ENCODE measurements at regions not wholly inside any gene's neighbourhood (a gene's known extent, or its start where the extent isn't known, plus 50 kb on each side); places are given as distances from the start of the nearest gene placed in this dataset.

- no peak overlapping the region for H2BK120ac ChIP-seq (ENCODE audit: low read depth, low read length)
- H2BK12ac ChIP-seq (ENCODE audit: low read length) = no peak overlapping the region
- no peaks in the 10 kb centered on the region for H3K36me3 ChIP-seq (replicated peaks in 1 of 2; ENCODE audit: control insufficient read depth in 2 of 2, insufficient read depth in 2 of 2, low read length in 2 of 2)
- H3K4me3 ChIP-seq (ENCODE audit: low read length in 2 of 2) = no peak overlapping the region
- H3K23ac ChIP-seq (ENCODE audit: low read depth, low read length, poor library complexity) = no peak overlapping the region
- WGBS, 2 donors (ENCODE audit: extremely low coverage in 2 of 2, insufficient read length in 2 of 2, insufficient replicate concordance in 1 of 2) = no CpG with 5 or more reads among the region's 1 CpG
- H3K9me3 ChIP-seq (replicated peaks in 1 of 2; ENCODE audit: control insufficient read depth in 2 of 2, insufficient read depth in 1 of 2, low read depth in 1 of 2, low read length in 2 of 2) = no peaks in the 10 kb centered on the region
- no peak overlapping the region for H3K14ac ChIP-seq (ENCODE audit: low read length)
- H4K8ac ChIP-seq (ENCODE audit: low read depth, low read length) = no peak overlapping the region
- H2AK5ac ChIP-seq (ENCODE audit: low read depth, low read length) = no peak overlapping the region
- no peak overlapping the region for H2AFZ ChIP-seq (ENCODE audit: low read length)
- no peak overlapping the region for H2BK15ac ChIP-seq (ENCODE audit: low read length)
- no peak overlapping the region for H3K27ac ChIP-seq (replicated peaks; ENCODE audit: low read length)
- H3K4me2 ChIP-seq (ENCODE audit: insufficient read depth, low read length, poor library complexity, severe bottlenecking) = no peak overlapping the region
- H3K18ac ChIP-seq (ENCODE audit: low read length) = no peak overlapping the region
- no peak for DNase-seq (ENCODE audit: low spot score)
- H2BK5ac ChIP-seq (ENCODE audit: low read length) = no peak overlapping the region
- peaks cover 2 to 6% of the 10 kb centered on the region in 2 donors for H3K4me1 ChIP-seq (ENCODE audit: control insufficient read depth in 2 of 2, insufficient read depth in 1 of 2, low read depth in 1 of 2, low read length in 2 of 2)
- no peaks in the 10 kb centered on the region for H3K27me3 ChIP-seq (ENCODE audit: control insufficient read depth in 3 of 3, insufficient read depth in 3 of 3, low read depth in 1 of 3, low read length in 3 of 3)
- H3K9ac ChIP-seq (ENCODE audit: low read depth, low read length, poor library complexity) = no peak overlapping the region
- no peak overlapping the region for H4K91ac ChIP-seq (ENCODE audit: low read depth, low read length, poor library complexity)
- H3K79me1 ChIP-seq (ENCODE audit: low read depth, low read length) = no peaks in the 10 kb centered on the region
- no peak overlapping the region for H3K4ac ChIP-seq (ENCODE audit: low read length)
These were observed 244.7 kb upstream of the PDGFD start for GRCh38 chr11:104408630-104409029.

GRCh38 chr11:104405277-104405676, 241.3 kb upstream of the PDGFD start:
- Histone ChIP-seq H3K36me3 (replicated peaks in 1 of 2; ENCODE audit: control insufficient read depth in 2 of 2, insufficient read depth in 2 of 2, low read length in 2 of 2) (no peaks in the 10 kb centered on the region), H3K9me3 (replicated peaks in 1 of 2; ENCODE audit: control insufficient read depth in 2 of 2, insufficient read depth in 1 of 2, low read depth in 1 of 2, low read length in 2 of 2) (no peaks in the 10 kb centered on the region), H3K4me1 (ENCODE audit: control insufficient read depth in 2 of 2, insufficient read depth in 1 of 2, low read depth in 1 of 2, low read length in 2 of 2) (peaks cover 7 to 10% of the 10 kb centered on the region in 2 donors), H3K27me3 (ENCODE audit: control insufficient read depth in 3 of 3, insufficient read depth in 3 of 3, low read depth in 1 of 3, low read length in 3 of 3) (no peaks in the 10 kb centered on the region), H2BK5ac (ENCODE audit: low read length) (no peak overlapping the region), H3K4me3 (ENCODE audit: low read length in 2 of 2) (no peak overlapping the region), H2BK12ac (ENCODE audit: low read length) (no peak overlapping the region), H3K18ac (ENCODE audit: low read length) (no peak overlapping the region), H3K27ac (replicated peaks; ENCODE audit: low read length) (no peak overlapping the region), H2AFZ (ENCODE audit: low read length) (no peak overlapping the region), H3K79me1 (ENCODE audit: low read depth, low read length) (no peaks in the 10 kb centered on the region), H3K23ac (ENCODE audit: low read depth, low read length, poor library complexity) (no peak overlapping the region), H2BK120ac (ENCODE audit: low read depth, low read length) (no peak overlapping the region), H3K4me2 (ENCODE audit: insufficient read depth, low read length, poor library complexity, severe bottlenecking) (no peak overlapping the region), H4K8ac (ENCODE audit: low read depth, low read length) (no peak overlapping the region), H3K9ac (ENCODE audit: low read depth, low read length, poor library complexity) (no peak overlapping the region), H2BK15ac (ENCODE audit: low read length) (no peak overlapping the region), H3K4ac (ENCODE audit: low read length) (no peak overlapping the region), H3K14ac (ENCODE audit: low read length) (no peak overlapping the region), H4K91ac (ENCODE audit: low read depth, low read length, poor library complexity) (no peak overlapping the region), H2AK5ac (ENCODE audit: low read depth, low read length) (no peak overlapping the region)
- WGBS, 2 donors (ENCODE audit: extremely low coverage in 2 of 2, insufficient read length in 2 of 2, insufficient replicate concordance in 1 of 2) = no CpG with 5 or more reads among the region's 1 CpG
- DNase-seq (ENCODE audit: low spot score) = no peak

- Histone ChIP-seq H3K4me2 (ENCODE audit: insufficient read depth, low read length, poor library complexity, severe bottlenecking) (no peak overlapping the region), H3K23ac (ENCODE audit: low read depth, low read length, poor library complexity) (no peak overlapping the region), H2BK5ac (ENCODE audit: low read length) (no peak overlapping the region), H3K79me1 (ENCODE audit: low read depth, low read length) (no peaks in the 10 kb centered on the region), H3K27ac (replicated peaks; ENCODE audit: low read length) (no peak overlapping the region), H3K27me3 (ENCODE audit: control insufficient read depth in 3 of 3, insufficient read depth in 3 of 3, low read depth in 1 of 3, low read length in 3 of 3) (no peaks in the 10 kb centered on the region), H4K91ac (ENCODE audit: low read depth, low read length, poor library complexity) (no peak overlapping the region), H3K18ac (ENCODE audit: low read length) (no peak overlapping the region), H3K4me1 (ENCODE audit: control insufficient read depth in 2 of 2, insufficient read depth in 1 of 2, low read depth in 1 of 2, low read length in 2 of 2) (peaks cover 7 to 10% of the 10 kb centered on the region in 2 donors), H2AFZ (ENCODE audit: low read length) (peak overlapping the region; percentile 1), H2BK120ac (ENCODE audit: low read depth, low read length) (no peak overlapping the region), H4K8ac (ENCODE audit: low read depth, low read length) (no peak overlapping the region), H3K36me3 (replicated peaks in 1 of 2; ENCODE audit: control insufficient read depth in 2 of 2, insufficient read depth in 2 of 2, low read length in 2 of 2) (no peaks in the 10 kb centered on the region), H3K9me3 (replicated peaks in 1 of 2; ENCODE audit: control insufficient read depth in 2 of 2, insufficient read depth in 1 of 2, low read depth in 1 of 2, low read length in 2 of 2) (no peaks in the 10 kb centered on the region), H3K4me3 (ENCODE audit: low read length in 2 of 2) (no peak overlapping the region), H2BK12ac (ENCODE audit: low read length) (no peak overlapping the region), H3K9ac (ENCODE audit: low read depth, low read length, poor library complexity) (no peak overlapping the region), H2AK5ac (ENCODE audit: low read depth, low read length) (no peak overlapping the region), H2BK15ac (ENCODE audit: low read length) (no peak overlapping the region), H3K14ac (ENCODE audit: low read length) (no peak overlapping the region), H3K4ac (ENCODE audit: low read length) (no peak overlapping the region)
- no peak for DNase-seq (ENCODE audit: low spot score)
- WGBS, 2 donors (ENCODE audit: extremely low coverage in 2 of 2, insufficient read length in 2 of 2, insufficient replicate concordance in 1 of 2) = no CpG with 5 or more reads among the region's 3 CpGs
These were observed 240.6 kb upstream of the PDGFD start for GRCh38 chr11:104404231-104405175.

- H3K14ac ChIP-seq (ENCODE audit: low read length) = no peak overlapping the region
- no peaks in the 10 kb centered on the region for H3K79me1 ChIP-seq (ENCODE audit: low read depth, low read length)
- no peak overlapping the region for H4K8ac ChIP-seq (ENCODE audit: low read depth, low read length)
- H3K9ac ChIP-seq (ENCODE audit: low read depth, low read length, poor library complexity) = no peak overlapping the region
- H3K4me1 ChIP-seq (ENCODE audit: control insufficient read depth in 2 of 2, insufficient read depth in 1 of 2, low read depth in 1 of 2, low read length in 2 of 2) = peaks cover 7 to 10% of the 10 kb centered on the region in 2 donors
- no peaks in the 10 kb centered on the region for H3K27me3 ChIP-seq (ENCODE audit: control insufficient read depth in 3 of 3, insufficient read depth in 3 of 3, low read depth in 1 of 3, low read length in 3 of 3)
- no peaks in the 10 kb centered on the region for H3K9me3 ChIP-seq (replicated peaks in 1 of 2; ENCODE audit: control insufficient read depth in 2 of 2, insufficient read depth in 1 of 2, low read depth in 1 of 2, low read length in 2 of 2)
- no peak overlapping the region for H2AK5ac ChIP-seq (ENCODE audit: low read depth, low read length)
- peak; percentile 17 for DNase-seq (ENCODE audit: low spot score)
- peak overlapping the region; percentile 4 for H3K27ac ChIP-seq (replicated peaks; ENCODE audit: low read length)
- no peak overlapping the region for H3K18ac ChIP-seq (ENCODE audit: low read length)
- no peak overlapping the region for H3K4me3 ChIP-seq (ENCODE audit: low read length in 2 of 2)
- no CpG with 5 or more reads among the region's 1 CpG for WGBS, 2 donors (ENCODE audit: extremely low coverage in 2 of 2, insufficient read length in 2 of 2, insufficient replicate concordance in 1 of 2)
- no peak overlapping the region for H3K4me2 ChIP-seq (ENCODE audit: insufficient read depth, low read length, poor library complexity, severe bottlenecking)
- H2BK15ac ChIP-seq (ENCODE audit: low read length) = no peak overlapping the region
- no peak overlapping the region for H2BK120ac ChIP-seq (ENCODE audit: low read depth, low read length)
- peak overlapping the region; percentile 70 for H2AFZ ChIP-seq (ENCODE audit: low read length)
- H4K91ac ChIP-seq (ENCODE audit: low read depth, low read length, poor library complexity) = no peak overlapping the region
- H3K4ac ChIP-seq (ENCODE audit: low read length) = no peak overlapping the region
- no peak overlapping the region for H2BK12ac ChIP-seq (ENCODE audit: low read length)
- no peaks in the 10 kb centered on the region for H3K36me3 ChIP-seq (replicated peaks in 1 of 2; ENCODE audit: control insufficient read depth in 2 of 2, insufficient read depth in 2 of 2, low read length in 2 of 2)
- no peak overlapping the region for H2BK5ac ChIP-seq (ENCODE audit: low read length)
- no peak overlapping the region for H3K23ac ChIP-seq (ENCODE audit: low read depth, low read length, poor library complexity)
These were observed 239.0 kb upstream of the PDGFD start for GRCh38 chr11:104402812-104403521.

Data from neuronal stem cell (in vitro differentiated cells).